HG03108 (cell line): ENCODE measurements at regions not wholly inside any gene's neighbourhood (a gene's known extent, or its start where the extent isn't known, plus 50 kb on each side); places are given as distances from the start of the nearest gene placed in this dataset.
"Not testable (repeated sequence)": the region's sequence is repeated elsewhere in the genome, so short reads cannot be mapped to it uniquely, and the experiment has no call there.

Experiments
- ATAC-seq: cut with Tn5 transposase; IDR thresholded peaks from one replicate; pipeline ENCODE4 v1.9.1; 2021; ENCODE audit warnings: moderate library complexity; ENCODE audit not compliant: unreplicated experiment

DNA sequence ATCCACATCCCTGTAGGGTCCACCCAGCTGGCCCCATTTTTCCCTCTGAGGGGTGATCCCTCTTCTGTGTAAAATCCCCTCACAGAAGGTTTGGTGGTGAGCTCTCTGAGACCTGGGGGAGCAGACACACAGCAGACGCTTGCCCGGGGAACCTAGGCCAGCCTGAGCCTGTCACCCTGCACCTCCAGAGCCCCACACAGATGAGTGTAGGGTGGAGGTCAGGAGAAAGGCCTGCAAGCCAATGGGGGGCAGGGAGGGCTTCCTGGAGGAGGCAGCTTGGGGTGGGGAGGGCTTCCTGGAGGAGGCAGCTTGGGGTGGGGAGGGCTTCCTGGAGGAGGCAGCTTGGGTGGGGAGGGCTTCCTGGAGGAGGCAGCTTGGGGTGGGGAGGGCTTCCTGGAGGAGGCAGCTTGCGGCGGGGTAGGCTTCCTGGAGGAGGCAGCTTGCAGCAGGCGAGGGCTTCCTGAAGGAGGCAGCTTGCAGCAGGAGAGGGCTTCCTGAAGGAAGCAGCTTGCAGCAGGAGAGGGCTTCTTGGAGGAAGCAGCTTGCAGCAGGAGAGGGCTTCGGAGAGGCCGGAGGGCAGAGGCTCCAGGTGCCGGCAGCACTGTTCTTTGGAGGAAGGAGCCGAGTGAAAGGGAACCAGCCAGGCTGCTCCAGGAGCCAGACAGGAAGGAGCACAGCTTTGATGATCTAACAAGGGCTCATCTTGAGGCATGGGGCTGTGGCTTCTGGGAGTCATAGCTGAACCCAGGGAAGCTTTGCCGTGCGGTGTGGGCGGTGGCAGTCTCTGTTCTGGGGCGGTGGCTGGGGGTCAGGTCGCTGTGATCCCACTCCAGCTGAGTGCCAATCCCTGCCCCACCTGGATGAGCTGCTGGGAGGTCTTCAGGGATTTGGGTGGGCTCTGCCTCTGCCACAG is 83.7 kb upstream of the ZNF469 start:
- no peak for ATAC-seq

DNA sequence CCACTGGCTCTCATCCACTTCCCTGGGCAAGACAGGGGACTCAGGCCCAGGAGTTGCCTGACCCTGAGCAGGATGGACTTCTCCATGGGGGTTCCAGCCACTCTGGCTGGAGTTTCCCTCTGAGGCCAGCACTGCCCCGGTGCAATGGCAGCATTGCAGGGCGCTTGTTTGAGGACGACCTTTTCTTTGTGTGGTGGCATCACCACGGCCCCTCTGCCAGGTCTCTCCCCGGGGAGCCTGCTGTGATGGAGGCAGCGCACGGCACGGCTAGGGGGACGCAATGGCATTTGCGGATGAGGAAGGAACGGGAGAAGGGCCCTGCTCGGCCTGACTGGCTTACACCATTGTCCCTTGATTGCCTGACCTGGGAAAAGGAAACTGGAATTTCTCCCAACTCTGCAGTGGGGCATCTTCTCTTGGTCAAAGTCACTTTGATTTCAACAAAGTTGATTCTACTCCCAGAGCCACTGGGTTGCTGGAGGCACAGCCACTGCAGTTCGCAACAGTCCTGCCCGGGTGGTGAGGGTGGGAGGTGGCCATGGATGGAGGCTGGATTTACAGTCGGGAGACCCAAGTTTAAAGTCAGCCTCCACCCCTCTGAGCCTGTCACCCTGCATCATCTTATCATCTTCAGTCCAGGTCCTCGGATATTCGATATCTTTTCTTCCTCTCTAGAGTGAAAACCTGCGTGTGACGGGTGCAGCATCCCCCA is 82.9 kb upstream of the ZNF469 start:
- no peak for ATAC-seq

DNA sequence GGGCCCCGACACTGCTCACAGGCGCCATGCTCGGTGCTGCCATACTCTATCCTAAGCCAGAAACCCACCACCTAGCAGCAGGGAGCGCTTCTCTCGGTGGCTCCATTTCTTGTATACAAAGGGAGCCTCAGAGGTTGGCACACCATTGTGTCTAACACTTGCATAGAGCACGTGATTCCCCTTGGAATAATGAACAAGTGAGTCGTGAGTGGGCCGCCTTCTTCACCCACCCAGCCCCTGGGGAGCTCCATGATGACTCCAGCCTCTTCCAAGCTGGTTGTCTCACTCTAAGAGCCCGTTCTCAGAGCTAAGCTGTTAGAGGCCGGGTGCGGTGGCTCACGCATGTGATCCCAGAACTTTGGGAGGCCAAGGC is 82.3 kb upstream of the ZNF469 start:
- no peak for ATAC-seq

DNA sequence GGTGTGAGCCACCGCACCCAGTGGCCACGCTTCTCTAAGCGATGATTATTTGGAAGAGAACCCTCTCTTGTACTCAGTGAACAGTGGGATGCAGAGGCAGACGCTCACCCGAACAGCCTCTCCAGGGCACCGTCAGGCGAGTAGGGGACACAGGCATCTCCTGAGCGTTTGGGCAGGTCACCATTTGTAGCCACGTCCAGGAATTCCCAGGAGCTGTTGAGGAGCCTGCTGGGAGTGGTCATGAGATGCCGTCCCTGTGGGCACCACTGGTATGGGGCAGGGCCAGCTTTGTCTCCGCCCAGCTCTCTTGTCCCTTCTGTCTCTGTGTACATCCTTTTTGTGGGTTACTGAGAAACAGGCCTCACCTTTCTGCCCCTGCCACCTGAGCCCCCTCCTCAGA is 81.3 kb upstream of the ZNF469 start:
- no peak for ATAC-seq

DNA sequence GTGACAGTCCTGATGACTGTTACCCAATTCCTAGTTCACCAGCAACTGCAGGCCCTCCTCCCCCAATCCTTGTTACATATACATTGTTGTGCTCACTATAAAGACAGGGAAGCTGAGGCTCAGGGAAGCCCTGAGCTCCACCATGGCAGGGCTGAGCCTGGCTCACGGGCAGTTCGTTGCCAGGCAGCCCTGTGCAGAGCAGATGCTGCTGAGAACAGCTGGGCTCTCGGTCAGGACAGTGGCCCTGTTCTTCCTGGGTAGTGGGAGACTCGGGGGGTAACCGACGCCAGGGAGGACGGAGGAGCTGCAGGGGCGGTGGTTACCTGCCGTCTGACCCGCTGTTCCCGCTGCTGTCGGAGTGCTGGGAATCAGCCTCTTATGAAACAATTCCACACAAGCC is 80.9 kb upstream of the ZNF469 start:
- ATAC-seq, result no peak

DNA sequence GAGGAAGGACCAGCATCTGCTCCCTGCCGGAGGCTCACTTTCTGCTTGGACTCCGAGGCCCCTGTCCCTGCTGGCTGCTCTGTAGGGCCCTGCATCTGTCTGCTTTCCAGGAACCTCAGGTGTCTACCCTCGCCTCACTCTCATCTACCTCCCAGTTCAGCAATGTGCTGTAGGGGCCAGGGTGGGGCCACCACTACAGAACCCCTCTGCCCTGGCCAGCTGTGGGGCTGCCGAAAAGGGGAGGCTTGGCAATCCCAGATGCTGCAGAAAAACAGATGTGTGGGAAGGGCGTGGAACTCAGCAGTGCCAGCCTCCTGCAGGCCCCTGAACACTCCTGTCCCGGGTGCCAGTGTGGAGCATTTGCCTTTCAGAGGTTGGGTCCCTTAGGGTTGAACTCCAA is 80.1 kb upstream of the ZNF469 start:
- no peak for ATAC-seq

DNA sequence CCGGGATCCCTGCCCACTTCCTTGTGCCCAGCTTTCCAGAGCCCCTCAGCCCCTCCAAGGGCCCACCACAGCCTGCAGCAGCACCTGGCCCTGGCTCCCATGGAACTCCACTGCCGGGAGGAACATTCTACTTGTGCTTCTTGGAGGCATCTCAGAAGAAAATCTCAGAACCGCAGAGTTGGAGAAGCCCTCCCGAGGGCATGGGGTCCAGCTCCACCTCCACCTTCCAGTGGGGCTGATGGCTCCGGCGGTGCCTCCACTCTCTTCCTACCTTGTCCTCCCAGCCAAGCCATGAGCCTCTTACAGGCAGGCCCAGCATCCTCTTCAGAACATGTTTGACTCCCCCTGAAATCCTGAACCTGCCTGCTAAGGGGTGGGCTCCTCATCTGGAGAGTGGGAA is 79.4 kb upstream of the ZNF469 start:
- ATAC-seq, result no peak

DNA sequence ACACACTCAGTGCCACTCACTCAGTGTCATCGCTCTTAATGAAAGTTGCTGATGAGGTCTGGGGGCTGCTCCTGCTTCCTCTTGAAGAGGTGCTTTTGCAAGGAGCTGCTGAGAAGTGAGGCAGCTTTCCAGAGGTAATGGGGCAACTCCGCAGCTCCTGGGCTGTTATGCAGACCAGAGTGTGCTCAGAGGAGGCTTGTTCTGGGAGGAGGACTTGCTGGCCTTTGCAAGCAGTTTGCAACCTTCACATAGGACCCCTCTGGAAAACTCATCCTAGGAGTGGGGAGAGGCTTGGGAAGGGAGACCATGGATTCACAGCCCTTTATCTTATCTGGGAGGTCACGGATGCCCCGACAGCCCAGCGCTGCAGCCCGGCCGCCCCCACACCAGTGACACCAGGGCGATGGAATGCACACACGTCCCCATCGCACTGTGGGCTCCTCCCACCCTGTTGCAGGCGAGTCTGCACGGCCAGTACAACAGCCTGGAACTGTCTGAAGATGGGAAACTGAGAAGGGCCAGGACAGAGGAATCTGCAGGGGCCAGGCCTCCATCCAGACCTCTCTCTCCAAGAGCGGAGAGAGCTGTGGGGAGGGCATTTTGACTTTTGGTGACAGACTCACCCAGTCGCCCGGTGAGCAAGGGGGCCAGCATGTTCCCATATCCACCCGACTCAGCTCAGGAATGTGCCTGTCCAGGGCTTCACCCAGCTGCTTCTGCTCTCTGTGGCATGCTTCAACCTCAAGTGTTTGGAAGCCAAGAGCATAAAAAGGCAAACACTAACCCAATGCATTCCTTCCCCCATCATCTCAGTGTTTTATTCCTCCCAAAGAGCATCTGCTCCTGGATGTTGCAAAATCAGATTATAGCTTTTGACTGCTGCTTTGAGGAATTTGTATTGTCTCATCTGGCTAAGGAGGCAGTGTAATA is 78.6 kb upstream of the ZNF469 start:
- no peak for ATAC-seq

DNA sequence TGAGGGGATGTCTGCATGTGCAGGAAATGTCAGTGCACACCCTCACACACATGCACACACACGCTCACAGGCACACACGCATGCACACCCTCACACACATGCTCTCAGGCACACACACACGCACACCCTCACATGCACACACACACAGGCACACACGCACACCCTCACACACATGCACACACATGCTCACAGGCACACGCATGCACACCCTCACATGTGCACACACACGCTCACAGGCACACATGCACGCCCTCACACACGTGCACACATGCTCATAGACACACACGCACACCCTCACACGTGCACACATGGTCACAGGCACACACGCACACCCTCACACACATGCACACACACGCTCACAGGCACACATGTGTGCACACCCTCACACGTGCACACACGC is 77.6 kb upstream of the ZNF469 start:
- ATAC-seq, result no peak

DNA sequence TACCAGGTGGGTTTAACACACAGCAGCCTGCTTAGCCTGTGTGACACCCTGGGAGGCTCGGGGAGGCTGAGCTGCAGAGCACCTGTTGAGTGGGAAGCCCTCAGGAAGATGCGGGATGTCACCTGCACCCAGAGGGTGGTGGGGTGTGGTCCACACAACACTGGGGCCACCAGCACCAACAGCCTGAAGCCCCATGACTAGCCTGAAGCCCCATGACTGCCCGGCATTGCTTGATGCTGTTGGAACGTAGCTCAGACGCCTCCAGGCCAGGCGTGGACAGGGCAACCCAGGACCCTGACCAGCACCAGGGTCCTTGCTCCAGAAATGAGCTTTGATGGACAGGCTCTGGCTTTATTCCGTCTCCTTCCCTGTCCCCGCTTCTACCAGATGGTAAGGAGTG is 76.3 kb upstream of the ZNF469 start:
- ATAC-seq, result no peak

DNA sequence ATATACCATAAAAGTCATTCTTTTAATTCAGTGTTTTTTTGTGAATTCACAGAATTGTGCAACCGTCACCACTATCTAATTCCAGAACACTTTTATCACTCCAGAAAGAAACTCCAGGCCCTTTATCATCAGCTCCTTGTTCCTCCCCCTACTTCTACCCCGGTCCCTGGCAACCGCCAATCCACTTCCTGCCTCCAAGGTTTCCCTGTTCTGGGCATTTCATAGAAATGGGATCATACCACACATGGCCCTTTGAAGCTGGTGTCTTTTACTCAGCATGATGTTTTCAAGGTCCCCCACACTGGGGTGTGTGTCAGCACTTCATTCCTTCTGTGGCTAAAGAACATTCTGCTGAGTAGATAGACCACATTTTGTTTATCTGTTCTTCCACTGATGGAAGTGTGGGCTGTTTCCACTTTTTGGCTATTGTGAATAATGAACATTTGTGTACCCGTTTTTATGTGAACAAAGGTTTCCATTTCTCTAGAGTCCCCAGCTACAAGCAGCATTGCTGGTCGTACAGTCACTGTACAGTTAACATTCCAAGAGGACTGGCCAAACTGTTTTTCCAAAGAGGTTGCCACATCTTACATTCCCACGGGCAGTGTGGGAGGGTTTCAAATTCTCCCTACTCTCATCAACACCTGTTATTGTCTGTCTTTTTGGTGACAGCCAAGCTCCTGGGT is 75.8 kb upstream of the ZNF469 start:
- ATAC-seq, result no peak

DNA sequence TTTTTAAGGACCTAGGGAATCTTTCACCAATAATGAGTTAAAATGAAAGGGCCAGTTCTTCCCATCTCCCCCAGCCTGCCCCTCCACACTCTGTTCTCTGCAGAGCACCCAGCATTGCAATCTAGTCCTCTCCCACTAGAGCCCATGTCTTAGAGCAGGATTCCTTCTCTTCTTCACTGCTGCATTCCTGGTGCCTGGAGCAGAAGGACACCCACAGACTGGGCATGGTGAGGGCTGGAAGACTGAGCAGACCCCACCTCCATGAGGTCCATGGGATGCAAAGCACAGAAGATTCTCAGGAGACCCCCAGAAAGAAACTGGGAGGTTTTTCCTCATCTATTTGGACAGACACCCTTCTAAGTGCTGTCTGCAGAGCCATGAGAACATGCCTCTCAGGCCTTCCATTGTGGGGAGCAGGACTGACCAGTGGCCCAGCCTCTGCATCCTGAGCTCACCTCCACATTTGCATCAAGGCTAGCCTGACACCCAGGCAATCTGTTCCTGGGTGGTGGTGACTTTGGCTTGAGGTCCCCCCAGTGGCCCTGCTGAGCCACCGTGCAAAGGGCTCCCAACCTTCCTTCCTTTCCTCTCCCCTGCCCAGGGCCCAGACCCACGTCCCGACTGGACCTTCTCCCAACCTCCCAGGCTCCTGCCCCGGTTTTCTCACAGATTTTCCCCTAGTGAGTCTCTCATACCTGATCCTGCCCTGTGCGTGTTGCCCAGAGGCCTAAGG is 74.2 kb upstream of the ZNF469 start:
- no peak for ATAC-seq

DNA sequence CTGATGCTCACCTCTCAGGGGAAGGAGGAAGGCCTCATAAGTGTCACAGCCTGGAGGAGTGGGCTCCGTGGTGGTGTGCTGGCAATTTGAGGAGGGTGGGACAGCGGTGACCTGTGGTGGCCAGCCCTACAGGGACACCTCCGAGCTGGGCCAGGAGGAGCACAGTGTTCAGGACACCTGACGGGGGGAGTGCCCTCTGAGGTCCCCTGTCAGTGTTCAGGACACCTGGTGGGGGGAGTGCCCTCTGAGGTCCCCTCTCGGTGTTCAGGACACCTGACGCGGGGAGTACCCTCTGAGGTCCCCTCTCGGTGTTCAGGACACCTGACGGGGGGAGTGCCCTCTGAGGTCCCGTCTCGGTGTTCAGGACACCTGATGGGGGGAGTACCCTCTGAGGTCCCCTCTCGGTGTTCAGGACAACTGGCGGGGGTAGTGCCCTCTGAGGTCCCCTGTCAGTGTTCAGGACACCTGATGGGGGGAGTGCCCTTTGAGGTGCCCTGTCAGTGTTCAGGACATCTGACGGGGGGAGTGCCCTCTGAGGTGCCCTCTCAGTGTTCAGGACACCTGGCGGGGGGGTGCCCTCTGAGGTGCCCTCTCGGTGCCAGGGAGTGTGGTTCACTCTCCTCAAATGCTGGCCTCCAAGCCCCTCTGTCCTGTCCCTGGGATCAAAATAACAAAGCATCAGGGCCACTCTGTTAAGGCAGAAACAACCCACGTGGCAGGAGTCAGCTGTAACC is 73.4 kb upstream of the ZNF469 start:
- ATAC-seq, result no peak

DNA sequence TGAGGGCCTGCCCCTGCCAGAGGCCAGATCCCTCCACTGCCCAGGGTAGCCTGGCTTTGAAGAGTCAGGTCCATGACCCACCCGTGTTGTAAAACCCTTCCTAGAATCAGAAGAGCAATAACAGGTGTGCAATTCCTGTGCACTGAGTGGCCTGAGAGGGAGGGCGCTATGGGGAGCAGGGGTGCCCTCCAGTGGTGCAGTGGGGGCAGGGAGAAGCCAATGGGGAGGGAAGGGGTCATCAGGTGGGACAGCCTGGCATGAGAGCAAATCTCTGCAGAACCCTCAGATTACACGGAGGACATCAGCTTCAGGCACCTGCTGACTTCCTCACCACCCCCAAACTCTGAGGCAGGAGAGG is 72.9 kb upstream of the ZNF469 start:
- ATAC-seq, result no peak

DNA sequence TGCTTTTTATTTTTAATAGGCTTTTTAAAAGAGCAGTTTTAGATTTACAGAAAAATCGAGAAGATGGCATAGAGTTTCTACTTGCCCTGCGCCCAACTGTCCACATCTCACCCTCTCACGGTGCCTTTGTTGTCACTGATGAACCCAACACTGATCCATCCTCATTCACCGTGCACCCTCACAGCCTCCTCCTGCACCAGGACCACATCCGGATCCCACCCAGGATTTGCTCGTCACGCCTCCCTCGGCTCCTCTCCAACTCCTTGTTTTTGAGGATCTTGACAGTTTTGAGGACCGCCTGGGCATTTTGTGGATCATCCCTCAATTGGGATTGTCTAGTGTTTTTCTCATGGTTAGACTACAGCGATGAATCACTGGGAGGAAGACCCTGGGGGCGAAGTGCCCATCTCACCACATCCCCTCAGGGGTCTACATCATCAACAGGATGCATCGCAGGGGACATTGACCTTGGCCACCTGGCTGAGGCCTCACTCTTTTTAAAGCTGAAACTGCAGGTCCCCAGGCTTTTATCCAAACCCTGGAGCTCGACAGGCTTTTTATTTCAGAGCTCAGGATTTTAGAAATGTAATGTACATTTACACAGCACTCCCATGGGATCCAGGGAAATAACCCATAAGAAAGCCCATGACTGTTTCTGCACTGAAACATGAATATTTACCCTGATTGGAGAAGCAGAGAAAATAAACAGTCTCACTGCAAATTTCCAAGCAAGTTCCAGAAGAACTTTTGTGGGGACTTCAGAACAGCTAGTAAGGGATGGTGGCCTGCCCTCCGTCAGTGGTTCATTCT is 71.8 kb upstream of the ZNF469 start:
- no peak for ATAC-seq

DNA sequence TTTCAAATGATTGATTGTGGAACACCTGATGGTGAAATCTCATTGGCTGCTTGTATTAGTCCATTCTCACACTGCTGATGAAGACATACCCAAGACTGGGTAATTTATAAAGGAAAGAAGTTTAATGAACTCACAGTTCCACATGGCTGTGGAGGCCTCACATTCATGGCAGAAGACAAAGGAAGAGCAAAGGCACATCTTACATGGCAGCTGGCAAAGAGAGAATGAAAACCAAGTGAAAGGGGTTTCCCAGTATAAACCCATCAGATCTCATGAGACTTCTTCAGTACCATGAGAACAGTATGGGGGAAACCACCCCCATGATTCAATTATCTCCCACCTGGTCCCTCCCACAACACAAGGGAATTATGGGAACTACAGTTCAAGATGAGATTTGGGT is 70.9 kb upstream of the ZNF469 start:
- ATAC-seq, result not testable (repeated sequence)

DNA sequence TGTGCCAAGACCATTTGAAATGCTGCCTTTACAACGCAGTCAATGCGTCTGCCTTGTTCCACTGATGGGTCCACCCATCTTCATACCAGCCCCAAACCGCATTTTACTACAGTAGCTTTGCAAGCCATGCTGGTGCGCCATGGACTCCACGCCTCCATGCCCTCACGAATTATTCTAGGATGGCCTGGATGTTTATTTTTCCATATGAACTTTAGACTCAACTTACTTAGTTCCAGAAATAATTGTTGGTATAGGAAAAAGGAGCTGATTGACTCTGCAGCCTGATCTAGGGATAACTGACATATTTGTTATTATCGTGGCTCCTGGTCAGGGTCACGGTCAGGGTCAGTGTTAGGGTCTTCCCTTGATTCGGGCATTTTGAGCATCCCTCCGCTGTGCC is 70.0 kb upstream of the ZNF469 start:
- no peak for ATAC-seq

DNA sequence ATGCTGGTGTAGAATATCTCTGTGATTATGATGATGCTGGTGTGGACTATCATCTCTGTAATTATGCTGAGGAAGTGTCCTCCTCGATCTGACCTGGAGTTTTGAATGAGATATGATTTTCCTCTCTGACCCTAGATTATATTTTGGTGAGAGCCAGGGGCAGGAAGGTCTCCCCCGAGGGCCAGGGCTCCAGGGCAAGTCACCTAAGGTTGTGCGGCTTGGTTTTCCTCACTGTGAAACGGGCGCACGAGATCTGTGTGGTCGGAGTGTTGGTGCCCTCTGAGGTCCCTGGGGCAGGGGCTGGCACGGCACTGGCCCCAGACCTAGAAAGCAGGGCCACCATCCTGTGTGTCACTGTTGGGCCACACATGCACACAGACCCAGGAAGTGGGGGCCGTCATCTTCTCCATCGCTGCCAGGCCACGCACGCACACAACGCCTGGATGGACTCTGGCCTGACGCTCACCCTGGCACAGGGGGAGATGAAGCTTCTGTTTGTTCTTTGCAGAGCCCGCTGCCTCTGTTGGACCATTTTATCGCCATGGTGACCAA is 67.7 kb upstream of the ZNF469 start:
- ATAC-seq, result no peak
